GM12878 (cell line): ENCODE measurements at regions not wholly inside any gene's neighbourhood (a gene's known extent, or its start where the extent isn't known, plus 50 kb on each side); places are given as distances from the start of the nearest gene placed in this dataset.

Source experiments
- BCL11A ChIP-seq: IDR thresholded peaks from 2 replicates; pipeline ENCODE4 v1.6.1; 2011; ENCODE audit warnings: low read depth, low read length
- CBX3 ChIP-seq: fragments of 200-600 bp; sonication (generic); IDR thresholded peaks from 2 replicates; pipeline ENCODE4 v1.6.1; 2016; ENCODE audit warnings: low read depth, borderline replicate concordance
- CREB1 ChIP-seq: IDR thresholded peaks from 2 replicates; pipeline ENCODE4 v1.6.1; 2012; ENCODE audit warnings: low read depth, mild to moderate bottlenecking, inconsistent platforms
- HDAC2 ChIP-seq: fragments of 200-600 bp; sonication (generic); IDR thresholded peaks from 2 replicates; pipeline ENCODE4 v1.6.1; 2017
- NR2C1 ChIP-seq: fragments of 450-650 bp; IDR thresholded peaks from 2 replicates; pipeline ENCODE4 v1.6.1; 2017; ENCODE audit warnings: antibody characterized with exemption, mild to moderate bottlenecking, moderate library complexity
- NRF1 ChIP-seq: conservative IDR thresholded peaks from 2 replicates; pipeline ENCODE4 v1.6.1; 2011; ENCODE audit warnings: mild to moderate bottlenecking, low read depth, low read length, improper control_type of control experiment
- SREBF1 ChIP-seq: IDR thresholded peaks from 2 replicates; pipeline ENCODE4 v1.6.1; 2012; ENCODE audit warnings: mild to moderate bottlenecking, low read length
- TARDBP ChIP-seq: IDR thresholded peaks from 2 replicates; pipeline ENCODE4 v1.6.1; 2016; ENCODE audit warnings: borderline replicate concordance
- TCF12 ChIP-seq: IDR thresholded peaks from 2 replicates; pipeline ENCODE4 v1.6.1; 2011; ENCODE audit warnings: low read depth, mild to moderate bottlenecking, low read length
- ZNF274 ChIP-seq: IDR thresholded peaks from one replicate; pipeline ENCODE4 v1.8.0; 2011; ENCODE audit not compliant: insufficient read length, insufficient read depth
- TF ChIP-seq, protein P1 (sequence below): fragments of 450-650 bp; IDR thresholded peaks from 2 replicates; pipeline ENCODE4 v1.6.1; 2017; ENCODE audit warnings: mild to moderate bottlenecking, moderate library complexity
- TF ChIP-seq, protein P2 (sequence below): fragments of 150-350 bp; IDR thresholded peaks from 2 replicates; pipeline ENCODE4 v1.6.1; 2014; ENCODE audit warnings: mild to moderate bottlenecking, low read depth, low read length

GRCh38 chr4:103938488-103938887, 218.7 kb upstream of the TACR3 start (continued):
- TF ChIP-seq, protein P1, sequence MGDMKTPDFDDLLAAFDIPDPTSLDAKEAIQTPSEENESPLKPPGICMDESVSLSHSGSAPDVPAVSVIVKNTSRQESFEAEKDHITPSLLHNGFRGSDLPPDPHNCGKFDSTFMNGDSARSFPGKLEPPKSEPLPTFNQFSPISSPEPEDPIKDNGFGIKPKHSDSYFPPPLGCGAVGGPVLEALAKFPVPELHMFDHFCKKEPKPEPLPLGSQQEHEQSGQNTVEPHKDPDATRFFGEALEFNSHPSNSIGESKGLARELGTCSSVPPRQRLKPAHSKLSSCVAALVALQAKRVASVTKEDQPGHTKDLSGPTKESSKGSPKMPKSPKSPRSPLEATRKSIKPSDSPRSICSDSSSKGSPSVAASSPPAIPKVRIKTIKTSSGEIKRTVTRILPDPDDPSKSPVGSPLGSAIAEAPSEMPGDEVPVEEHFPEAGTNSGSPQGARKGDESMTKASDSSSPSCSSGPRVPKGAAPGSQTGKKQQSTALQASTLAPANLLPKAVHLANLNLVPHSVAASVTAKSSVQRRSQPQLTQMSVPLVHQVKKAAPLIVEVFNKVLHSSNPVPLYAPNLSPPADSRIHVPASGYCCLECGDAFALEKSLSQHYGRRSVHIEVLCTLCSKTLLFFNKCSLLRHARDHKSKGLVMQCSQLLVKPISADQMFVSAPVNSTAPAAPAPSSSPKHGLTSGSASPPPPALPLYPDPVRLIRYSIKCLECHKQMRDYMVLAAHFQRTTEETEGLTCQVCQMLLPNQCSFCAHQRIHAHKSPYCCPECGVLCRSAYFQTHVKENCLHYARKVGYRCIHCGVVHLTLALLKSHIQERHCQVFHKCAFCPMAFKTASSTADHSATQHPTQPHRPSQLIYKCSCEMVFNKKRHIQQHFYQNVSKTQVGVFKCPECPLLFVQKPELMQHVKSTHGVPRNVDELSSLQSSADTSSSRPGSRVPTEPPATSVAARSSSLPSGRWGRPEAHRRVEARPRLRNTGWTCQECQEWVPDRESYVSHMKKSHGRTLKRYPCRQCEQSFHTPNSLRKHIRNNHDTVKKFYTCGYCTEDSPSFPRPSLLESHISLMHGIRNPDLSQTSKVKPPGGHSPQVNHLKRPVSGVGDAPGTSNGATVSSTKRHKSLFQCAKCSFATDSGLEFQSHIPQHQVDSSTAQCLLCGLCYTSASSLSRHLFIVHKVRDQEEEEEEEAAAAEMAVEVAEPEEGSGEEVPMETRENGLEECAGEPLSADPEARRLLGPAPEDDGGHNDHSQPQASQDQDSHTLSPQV, result no peak
- TF ChIP-seq NR2C1 (no peak), ZNF274 (no peak), CREB1 (no peak), SREBF1 (no peak), CBX3 (no peak), TCF12 (no peak), NRF1 (no peak), TARDBP (no peak), BCL11A (no peak), HDAC2 (no peak)
- TF ChIP-seq, protein P2, sequence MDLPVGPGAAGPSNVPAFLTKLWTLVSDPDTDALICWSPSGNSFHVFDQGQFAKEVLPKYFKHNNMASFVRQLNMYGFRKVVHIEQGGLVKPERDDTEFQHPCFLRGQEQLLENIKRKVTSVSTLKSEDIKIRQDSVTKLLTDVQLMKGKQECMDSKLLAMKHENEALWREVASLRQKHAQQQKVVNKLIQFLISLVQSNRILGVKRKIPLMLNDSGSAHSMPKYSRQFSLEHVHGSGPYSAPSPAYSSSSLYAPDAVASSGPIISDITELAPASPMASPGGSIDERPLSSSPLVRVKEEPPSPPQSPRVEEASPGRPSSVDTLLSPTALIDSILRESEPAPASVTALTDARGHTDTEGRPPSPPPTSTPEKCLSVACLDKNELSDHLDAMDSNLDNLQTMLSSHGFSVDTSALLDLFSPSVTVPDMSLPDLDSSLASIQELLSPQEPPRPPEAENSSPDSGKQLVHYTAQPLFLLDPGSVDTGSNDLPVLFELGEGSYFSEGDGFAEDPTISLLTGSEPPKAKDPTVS, result no peak
